ENCODE measurements at regions not wholly inside any gene's neighbourhood (a gene's known extent, or its start where the extent isn't known, plus 50 kb on each side); places are given as distances from the start of the nearest gene placed in this dataset.

DNA sequence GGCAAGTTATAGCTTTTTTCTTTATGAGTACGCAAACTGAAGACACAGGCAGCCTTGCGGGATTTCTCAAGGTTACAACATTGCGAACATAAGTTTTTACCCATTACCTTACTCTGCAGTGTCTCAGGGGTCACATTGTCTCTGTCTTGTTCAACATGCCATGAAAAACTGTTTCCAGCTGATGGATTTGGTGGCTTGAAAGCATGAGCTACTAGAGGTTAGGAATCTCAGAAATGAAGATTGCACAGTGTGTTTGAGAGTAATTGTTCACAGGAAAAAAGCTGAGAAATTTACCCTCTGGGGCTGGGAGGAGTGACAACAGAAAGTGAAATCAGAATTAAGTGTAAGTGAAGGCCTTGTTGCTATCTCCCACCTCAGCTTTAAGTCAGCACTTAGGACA lies 568.6 kb downstream of the TAFA4 start:
- TF ChIP-seq EZH2 (IDR thresholded peaks at IDR 0.05; ENCODE audit: borderline replicate concordance, low read depth, low read length, poor library complexity, severe bottlenecking): no peak
- TF ChIP-seq, protein P1, sequence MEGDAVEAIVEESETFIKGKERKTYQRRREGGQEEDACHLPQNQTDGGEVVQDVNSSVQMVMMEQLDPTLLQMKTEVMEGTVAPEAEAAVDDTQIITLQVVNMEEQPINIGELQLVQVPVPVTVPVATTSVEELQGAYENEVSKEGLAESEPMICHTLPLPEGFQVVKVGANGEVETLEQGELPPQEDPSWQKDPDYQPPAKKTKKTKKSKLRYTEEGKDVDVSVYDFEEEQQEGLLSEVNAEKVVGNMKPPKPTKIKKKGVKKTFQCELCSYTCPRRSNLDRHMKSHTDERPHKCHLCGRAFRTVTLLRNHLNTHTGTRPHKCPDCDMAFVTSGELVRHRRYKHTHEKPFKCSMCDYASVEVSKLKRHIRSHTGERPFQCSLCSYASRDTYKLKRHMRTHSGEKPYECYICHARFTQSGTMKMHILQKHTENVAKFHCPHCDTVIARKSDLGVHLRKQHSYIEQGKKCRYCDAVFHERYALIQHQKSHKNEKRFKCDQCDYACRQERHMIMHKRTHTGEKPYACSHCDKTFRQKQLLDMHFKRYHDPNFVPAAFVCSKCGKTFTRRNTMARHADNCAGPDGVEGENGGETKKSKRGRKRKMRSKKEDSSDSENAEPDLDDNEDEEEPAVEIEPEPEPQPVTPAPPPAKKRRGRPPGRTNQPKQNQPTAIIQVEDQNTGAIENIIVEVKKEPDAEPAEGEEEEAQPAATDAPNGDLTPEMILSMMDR (conservative IDR thresholded peaks at IDR 0.05; ENCODE audit: low read depth, low read length): no peak
- no peaks in the 10 kb centered on the region for H3K4me1 ChIP-seq (ENCODE audit: insufficient read depth, low read length, poor library complexity, severe bottlenecking)
- no peaks in the 10 kb centered on the region for H3K27me3 ChIP-seq (replicated peaks; ENCODE audit: insufficient read depth, low read depth, low read length, poor library complexity)
- ChIA-PET POLR2A (ENCODE audit: low non-redundant PET) (no interaction called here), CTCF (no interaction called here)
- H3K9me3 ChIP-seq (ENCODE audit: low read depth, low read length, poor library complexity, severe bottlenecking): no peaks in the 10 kb centered on the region
- no peak for DNase-seq (ENCODE audit: low spot score)
- H3K36me3 ChIP-seq (ENCODE audit: insufficient read depth, low read length, poor library complexity, severe bottlenecking): no peaks in the 10 kb centered on the region
- intact Hi-C loops (cut with micrococcal nuclease; ENCODE audit: unreplicated experiment): no loop called here
- H3K4me3 ChIP-seq (ENCODE audit: low read depth, low read length, poor library complexity, severe bottlenecking): no peak overlapping the region
- BruUV-seq (replicated peaks): no TSS peak
- no peak overlapping the region for H3K27ac ChIP-seq (ENCODE audit: low read depth, low read length, poor library complexity, severe bottlenecking)

DNA sequence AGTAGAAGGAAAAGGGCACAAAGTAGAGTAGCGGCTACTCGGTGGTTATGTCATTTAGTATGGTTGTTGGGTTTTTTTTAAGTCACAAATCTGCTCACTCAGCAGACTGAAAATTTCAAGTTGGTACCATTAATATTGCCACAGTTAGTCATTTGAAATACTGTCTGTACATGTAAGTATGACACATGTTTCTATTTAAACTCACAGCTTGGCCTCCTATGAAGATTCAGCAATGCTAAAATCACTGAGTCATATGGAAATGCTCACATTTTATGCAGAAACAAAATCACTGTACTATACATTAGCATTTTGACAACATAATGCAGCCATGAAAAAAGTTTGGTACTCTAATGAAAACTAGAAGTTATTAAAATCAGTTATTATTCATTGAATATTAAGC lies 571.9 kb downstream of the TAFA4 start:
- Histone ChIP-seq H3K4me3 (ENCODE audit: low read depth, low read length, poor library complexity, severe bottlenecking) (no peak overlapping the region), H3K9me3 (ENCODE audit: low read depth, low read length, poor library complexity, severe bottlenecking) (no peaks in the 10 kb centered on the region), H3K36me3 (ENCODE audit: insufficient read depth, low read length, poor library complexity, severe bottlenecking) (no peaks in the 10 kb centered on the region), H3K4me1 (ENCODE audit: insufficient read depth, low read length, poor library complexity, severe bottlenecking) (no peaks in the 10 kb centered on the region), H3K27ac (ENCODE audit: low read depth, low read length, poor library complexity, severe bottlenecking) (no peak overlapping the region), H3K27me3 (replicated peaks; ENCODE audit: insufficient read depth, low read depth, low read length, poor library complexity) (no peaks in the 10 kb centered on the region)
- ChIA-PET POLR2A (ENCODE audit: low non-redundant PET) (no interaction called here), CTCF (no interaction called here)
- BruUV-seq (replicated peaks): no TSS peak
- DNase-seq (ENCODE audit: low spot score): no peak
- TF ChIP-seq, protein P1 (conservative IDR thresholded peaks at IDR 0.05; ENCODE audit: low read depth, low read length): no peak
- no peak for TF ChIP-seq EZH2 (IDR thresholded peaks at IDR 0.05; ENCODE audit: borderline replicate concordance, low read depth, low read length, poor library complexity, severe bottlenecking)
- intact Hi-C loops (cut with micrococcal nuclease; ENCODE audit: unreplicated experiment): no loop called here

DNA sequence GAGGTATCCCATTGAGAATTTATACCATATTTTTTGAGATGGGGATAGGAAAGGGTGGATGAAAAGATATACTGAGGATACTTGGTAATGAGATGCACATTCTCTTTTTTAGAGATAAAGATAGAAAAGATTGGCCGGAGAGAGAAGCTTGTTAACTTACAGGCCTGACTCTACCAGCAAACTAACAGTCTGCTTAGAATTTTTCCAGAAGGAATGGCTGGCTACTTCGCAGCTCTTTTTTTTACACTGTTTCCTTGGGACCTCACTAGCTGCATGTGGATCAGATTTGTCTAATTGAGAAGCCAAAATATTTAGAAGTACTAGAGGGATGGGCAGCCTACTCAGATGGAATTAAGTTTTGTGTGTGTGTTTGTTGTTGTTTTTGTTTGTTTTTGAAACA lies 586.6 kb downstream of the TAFA4 start:
- TF ChIP-seq, protein P1 (conservative IDR thresholded peaks at IDR 0.05; ENCODE audit: low read depth, low read length): no peak
- no peak for TF ChIP-seq EZH2 (IDR thresholded peaks at IDR 0.05; ENCODE audit: borderline replicate concordance, low read depth, low read length, poor library complexity, severe bottlenecking)
- Histone ChIP-seq H3K4me3 (ENCODE audit: low read depth, low read length, poor library complexity, severe bottlenecking) (no peak overlapping the region), H3K27me3 (replicated peaks; ENCODE audit: insufficient read depth, low read depth, low read length, poor library complexity) (no peaks in the 10 kb centered on the region), H3K36me3 (ENCODE audit: insufficient read depth, low read length, poor library complexity, severe bottlenecking) (no peaks in the 10 kb centered on the region), H3K9me3 (ENCODE audit: low read depth, low read length, poor library complexity, severe bottlenecking) (no peaks in the 10 kb centered on the region), H3K4me1 (ENCODE audit: insufficient read depth, low read length, poor library complexity, severe bottlenecking) (no peaks in the 10 kb centered on the region), H3K27ac (ENCODE audit: low read depth, low read length, poor library complexity, severe bottlenecking) (no peak overlapping the region)
- no peak for DNase-seq (ENCODE audit: low spot score)
- intact Hi-C loops (cut with micrococcal nuclease; ENCODE audit: unreplicated experiment): no loop called here
- ChIA-PET CTCF (no interaction called here), POLR2A (ENCODE audit: low non-redundant PET) (no interaction called here)
- no TSS peak for BruUV-seq (replicated peaks)
